Neural cell (in vitro differentiated cells): ENCODE measurements at regions not wholly inside any gene's neighbourhood (a gene's known extent, or its start where the extent isn't known, plus 50 kb on each side); places are given as distances from the start of the nearest gene placed in this dataset.

Source experiments
- H2AFZ ChIP-seq: fragments of 200-600, 300-800 bp; sonication (generic), shearing (Covaris generic); 2 replicates; pipeline ENCODE4 v1.6.0; 2014; ENCODE audit warnings: low read depth, mild to moderate bottlenecking, antibody characterized with exemption, low read length, moderate library complexity
- H3F3A ChIP-seq: fragments of 200-600 bp; shearing (Covaris generic); 2 replicates; pipeline ENCODE4 v1.6.1; 2016; ENCODE audit warnings: mild to moderate bottlenecking, moderate library complexity, mixed read lengths, antibody characterized with exemption, low read length; ENCODE audit not compliant: insufficient read depth, poor library complexity, severe bottlenecking
- H3K27ac ChIP-seq: fragments of 200-600, 300-800 bp; sonication (generic), shearing (Covaris generic); 2 replicates; pipeline ENCODE4 v1.5.1; 2014; ENCODE audit warnings: mild to moderate bottlenecking, low read length, moderate library complexity
- H3K27me3 ChIP-seq: fragments of 300-800, 200-600 bp; sonication (generic), shearing (Covaris generic); 2 replicates; pipeline ENCODE4 v1.6.0; 2014; ENCODE audit warnings: mild to moderate bottlenecking, low read depth, low read length, moderate library complexity; ENCODE audit not compliant: insufficient read depth
- H3K36me3 ChIP-seq: fragments of 300-800, 200-600 bp; sonication (generic), shearing (Covaris generic); 2 replicates; pipeline ENCODE4 v1.5.1; 2014; ENCODE audit warnings: mild to moderate bottlenecking, antibody characterized with exemption, low read length, moderate library complexity; ENCODE audit not compliant: insufficient read depth
- H3K4me2 ChIP-seq: fragments of 300-800, 200-600 bp; sonication (generic), shearing (Covaris generic); 2 replicates; pipeline ENCODE4 v1.6.0; 2014; ENCODE audit warnings: mild to moderate bottlenecking, low read length
- H3K4me3 ChIP-seq: fragments of 300-800, 200-600 bp; sonication (generic), shearing (Covaris generic); 2 replicates; pipeline ENCODE4 v1.5.1; 2014; ENCODE audit warnings: mild to moderate bottlenecking, low read length, moderate library complexity
- H3K79me2 ChIP-seq: fragments of 200-600 bp; shearing (Covaris generic); replicated peaks from 2 replicates; pipeline ENCODE4 v1.6.0; 2014; ENCODE audit warnings: mild to moderate bottlenecking, low read length, moderate library complexity; ENCODE audit not compliant: insufficient read depth
- H3K9ac ChIP-seq: fragments of 300-800, 200-600 bp; sonication (generic), shearing (Covaris generic); 2 replicates; pipeline ENCODE4 v1.6.1; 2016; ENCODE audit warnings: mild to moderate bottlenecking, low read length, mixed read lengths
- H3K9me2 ChIP-seq: fragments of 200-600 bp; shearing (Covaris generic); 2 replicates; pipeline ENCODE4 v1.6.1; 2016; ENCODE audit warnings: mild to moderate bottlenecking, low read length, mixed read lengths; ENCODE audit not compliant: insufficient read depth
- H3K9me3 ChIP-seq: fragments of 200-600, 300-800 bp; sonication (generic), shearing (Covaris generic); 2 replicates; pipeline ENCODE4 v1.6.1; 2016; ENCODE audit warnings: mild to moderate bottlenecking, mixed run types, low read length, moderate library complexity, mixed read lengths
- H4K20me1 ChIP-seq: fragments of 200-600 bp; shearing (Covaris generic); 2 replicates; pipeline ENCODE4 v1.6.1; 2016; ENCODE audit warnings: mild to moderate bottlenecking, mixed run types; ENCODE audit not compliant: insufficient read depth
- EP300 ChIP-seq: fragments of 450-650 bp; conservative IDR thresholded peaks from 2 replicates; pipeline ENCODE4 v1.6.1; 2014; ENCODE audit warnings: antibody characterized with exemption, mild to moderate bottlenecking, moderate library complexity; ENCODE audit not compliant: poor library complexity, severe bottlenecking
- EZH2 ChIP-seq: fragments of 200-600, 300-800 bp; shearing (Covaris generic), sonication (generic); IDR thresholded peaks from 2 replicates; pipeline ENCODE4 v1.6.1; 2014; ENCODE audit warnings: antibody characterized with exemption, low read length, borderline replicate concordance, mild to moderate bottlenecking; ENCODE audit not compliant: insufficient read depth, poor library complexity, severe bottlenecking
- MXI1 ChIP-seq: fragments of 450-650 bp; conservative IDR thresholded peaks from 2 replicates; pipeline ENCODE4 v1.6.1; 2014; ENCODE audit warnings: antibody characterized with exemption, mild to moderate bottlenecking; ENCODE audit not compliant: poor library complexity, severe bottlenecking
- POLR2AphosphoS5 ChIP-seq: IDR thresholded peaks from 2 replicates; pipeline ENCODE4 v1.6.1; 2012
- RAD21 ChIP-seq: fragments of 450-650 bp; conservative IDR thresholded peaks from 2 replicates; pipeline ENCODE4 v1.6.1; 2014; ENCODE audit warnings: antibody characterized with exemption, mild to moderate bottlenecking, moderate library complexity
- SMC3 ChIP-seq: fragments of 450-650 bp; conservative IDR thresholded peaks from 2 replicates; pipeline ENCODE4 v1.6.1; 2014; ENCODE audit warnings: antibody characterized with exemption, mild to moderate bottlenecking, moderate library complexity; ENCODE audit not compliant: poor library complexity
- TAF1 ChIP-seq: IDR thresholded peaks from 2 replicates; pipeline ENCODE4 v1.6.1; 2012; ENCODE audit warnings: low read depth
- TF ChIP-seq, protein P1 (sequence below): fragments of 450-650 bp; IDR thresholded peaks from 2 replicates; pipeline ENCODE4 v1.5.1; 2014; ENCODE audit warnings: antibody characterized with exemption, mild to moderate bottlenecking, moderate library complexity; ENCODE audit not compliant: poor library complexity, severe bottlenecking
- TF ChIP-seq, protein P2 (sequence below): IDR thresholded peaks from 2 replicates; pipeline ENCODE4 v1.6.1; 2012; ENCODE audit warnings: borderline replicate concordance

DNA sequence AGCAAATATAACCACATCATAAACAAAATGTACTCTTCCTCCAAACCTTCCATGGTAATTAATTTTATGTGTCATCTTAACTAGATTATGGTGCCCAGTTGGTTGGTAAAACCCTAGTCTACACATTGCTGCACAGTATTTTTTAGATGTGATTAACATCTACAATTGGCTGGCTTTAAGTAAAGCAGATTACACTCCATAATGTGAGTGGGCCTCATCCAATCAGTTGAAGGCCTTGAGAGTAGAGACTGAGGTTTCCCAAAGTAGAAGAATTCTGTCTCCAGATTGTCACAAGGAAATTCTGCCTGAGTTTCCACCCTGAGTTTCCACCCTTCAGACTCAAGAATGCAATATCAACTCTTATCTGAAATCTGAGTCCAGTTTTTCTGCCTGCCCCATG lies 128.4 kb upstream of the USP25 start:
- Histone ChIP-seq H3K9me3 (no peaks in the 10 kb centered on the region), H3K36me3 (no peaks in the 10 kb centered on the region), H2AFZ (no peak overlapping the region), H3K27ac (no peak overlapping the region), H3K27me3 (no peaks in the 10 kb centered on the region), H3F3A (no peaks in the 10 kb centered on the region), H3K9me2 (no peaks in the 10 kb centered on the region), H3K79me2 (no peaks in the 10 kb centered on the region), H4K20me1 (no peaks in the 10 kb centered on the region), H3K4me2 (no peak overlapping the region), H3K9ac (no peak overlapping the region), H3K4me3 (no peak overlapping the region)
- no peak for TF ChIP-seq SMC3
- no peak for TF ChIP-seq POLR2AphosphoS5
- TF ChIP-seq, protein P1, sequence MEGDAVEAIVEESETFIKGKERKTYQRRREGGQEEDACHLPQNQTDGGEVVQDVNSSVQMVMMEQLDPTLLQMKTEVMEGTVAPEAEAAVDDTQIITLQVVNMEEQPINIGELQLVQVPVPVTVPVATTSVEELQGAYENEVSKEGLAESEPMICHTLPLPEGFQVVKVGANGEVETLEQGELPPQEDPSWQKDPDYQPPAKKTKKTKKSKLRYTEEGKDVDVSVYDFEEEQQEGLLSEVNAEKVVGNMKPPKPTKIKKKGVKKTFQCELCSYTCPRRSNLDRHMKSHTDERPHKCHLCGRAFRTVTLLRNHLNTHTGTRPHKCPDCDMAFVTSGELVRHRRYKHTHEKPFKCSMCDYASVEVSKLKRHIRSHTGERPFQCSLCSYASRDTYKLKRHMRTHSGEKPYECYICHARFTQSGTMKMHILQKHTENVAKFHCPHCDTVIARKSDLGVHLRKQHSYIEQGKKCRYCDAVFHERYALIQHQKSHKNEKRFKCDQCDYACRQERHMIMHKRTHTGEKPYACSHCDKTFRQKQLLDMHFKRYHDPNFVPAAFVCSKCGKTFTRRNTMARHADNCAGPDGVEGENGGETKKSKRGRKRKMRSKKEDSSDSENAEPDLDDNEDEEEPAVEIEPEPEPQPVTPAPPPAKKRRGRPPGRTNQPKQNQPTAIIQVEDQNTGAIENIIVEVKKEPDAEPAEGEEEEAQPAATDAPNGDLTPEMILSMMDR, result no peak
- TF ChIP-seq EP300, result no peak
- no peak for TF ChIP-seq MXI1
- no peak for TF ChIP-seq TAF1
- TF ChIP-seq, protein P2, sequence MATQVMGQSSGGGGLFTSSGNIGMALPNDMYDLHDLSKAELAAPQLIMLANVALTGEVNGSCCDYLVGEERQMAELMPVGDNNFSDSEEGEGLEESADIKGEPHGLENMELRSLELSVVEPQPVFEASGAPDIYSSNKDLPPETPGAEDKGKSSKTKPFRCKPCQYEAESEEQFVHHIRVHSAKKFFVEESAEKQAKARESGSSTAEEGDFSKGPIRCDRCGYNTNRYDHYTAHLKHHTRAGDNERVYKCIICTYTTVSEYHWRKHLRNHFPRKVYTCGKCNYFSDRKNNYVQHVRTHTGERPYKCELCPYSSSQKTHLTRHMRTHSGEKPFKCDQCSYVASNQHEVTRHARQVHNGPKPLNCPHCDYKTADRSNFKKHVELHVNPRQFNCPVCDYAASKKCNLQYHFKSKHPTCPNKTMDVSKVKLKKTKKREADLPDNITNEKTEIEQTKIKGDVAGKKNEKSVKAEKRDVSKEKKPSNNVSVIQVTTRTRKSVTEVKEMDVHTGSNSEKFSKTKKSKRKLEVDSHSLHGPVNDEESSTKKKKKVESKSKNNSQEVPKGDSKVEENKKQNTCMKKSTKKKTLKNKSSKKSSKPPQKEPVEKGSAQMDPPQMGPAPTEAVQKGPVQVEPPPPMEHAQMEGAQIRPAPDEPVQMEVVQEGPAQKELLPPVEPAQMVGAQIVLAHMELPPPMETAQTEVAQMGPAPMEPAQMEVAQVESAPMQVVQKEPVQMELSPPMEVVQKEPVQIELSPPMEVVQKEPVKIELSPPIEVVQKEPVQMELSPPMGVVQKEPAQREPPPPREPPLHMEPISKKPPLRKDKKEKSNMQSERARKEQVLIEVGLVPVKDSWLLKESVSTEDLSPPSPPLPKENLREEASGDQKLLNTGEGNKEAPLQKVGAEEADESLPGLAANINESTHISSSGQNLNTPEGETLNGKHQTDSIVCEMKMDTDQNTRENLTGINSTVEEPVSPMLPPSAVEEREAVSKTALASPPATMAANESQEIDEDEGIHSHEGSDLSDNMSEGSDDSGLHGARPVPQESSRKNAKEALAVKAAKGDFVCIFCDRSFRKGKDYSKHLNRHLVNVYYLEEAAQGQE, result no peak
- TF ChIP-seq EZH2, result no peak
- no peak for TF ChIP-seq RAD21

GRCh38 chr21:15604413-15604812 lies 125.4 kb upstream of the USP25 start:
- no peaks in the 10 kb centered on the region for H3K36me3 ChIP-seq
- H3K9me2 ChIP-seq, result no peaks in the 10 kb centered on the region
- no peak overlapping the region for H3K4me2 ChIP-seq
- no peak overlapping the region for H3K9ac ChIP-seq
- H3K79me2 ChIP-seq, result no peaks in the 10 kb centered on the region
- H4K20me1 ChIP-seq, result no peaks in the 10 kb centered on the region
- H3K27me3 ChIP-seq, result no peaks in the 10 kb centered on the region
- no peak overlapping the region for H3K4me3 ChIP-seq
- no peak for TF ChIP-seq EP300
- no peak for TF ChIP-seq POLR2AphosphoS5
- TF ChIP-seq RAD21, result no peak
- TF ChIP-seq, protein P2, result no peak
- TF ChIP-seq, protein P1, result no peak
- TF ChIP-seq EZH2, result no peak
- TF ChIP-seq TAF1, result no peak
- no peak for TF ChIP-seq MXI1
- TF ChIP-seq SMC3, result no peak
- no peaks in the 10 kb centered on the region for H3F3A ChIP-seq
- H2AFZ ChIP-seq, result no peak overlapping the region
- no peak overlapping the region for H3K27ac ChIP-seq
- no peaks in the 10 kb centered on the region for H3K9me3 ChIP-seq
